GM19468 (cell line): ENCODE measurements at regions not wholly inside any gene's neighbourhood (a gene's known extent, or its start where the extent isn't known, plus 50 kb on each side); places are given as distances from the start of the nearest gene placed in this dataset.

Experiments
- ATAC-seq: cut with Tn5 transposase; IDR thresholded peaks from one replicate; pipeline ENCODE4 v1.9.1; 2021; ENCODE audit warnings: mild to moderate bottlenecking, moderate library complexity, moderate number of reproducible peaks; ENCODE audit not compliant: unreplicated experiment; ENCODE audit errors: extremely low read depth

DNA sequence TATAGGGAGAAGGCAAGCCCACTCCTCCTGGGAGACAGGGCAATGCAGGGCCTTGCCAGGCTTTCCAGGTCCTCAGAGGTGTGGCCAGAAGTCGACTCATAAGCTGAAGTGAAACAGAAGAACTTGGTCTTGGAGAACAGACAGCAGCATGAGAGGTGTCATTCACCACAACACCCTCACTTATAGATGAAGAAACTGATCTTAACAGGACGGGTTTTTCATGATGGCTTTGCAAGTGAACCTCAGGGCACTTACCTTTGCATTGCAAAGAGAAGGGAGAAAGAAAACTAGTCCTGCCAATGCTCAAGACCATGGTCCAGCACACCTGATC lies 198.8 kb downstream of the CYRIA start:
- no peak for ATAC-seq

- ATAC-seq: no peak
These were observed 199.4 kb downstream of the CYRIA start for GRCh38 chr2:16466133-16466820.

GRCh38 chr2:16464641-16465040 lies 201.0 kb downstream of the CYRIA start:
- ATAC-seq: no peak

GRCh38 chr2:16462958-16463357 lies 202.7 kb downstream of the CYRIA start:
- ATAC-seq: no peak

DNA sequence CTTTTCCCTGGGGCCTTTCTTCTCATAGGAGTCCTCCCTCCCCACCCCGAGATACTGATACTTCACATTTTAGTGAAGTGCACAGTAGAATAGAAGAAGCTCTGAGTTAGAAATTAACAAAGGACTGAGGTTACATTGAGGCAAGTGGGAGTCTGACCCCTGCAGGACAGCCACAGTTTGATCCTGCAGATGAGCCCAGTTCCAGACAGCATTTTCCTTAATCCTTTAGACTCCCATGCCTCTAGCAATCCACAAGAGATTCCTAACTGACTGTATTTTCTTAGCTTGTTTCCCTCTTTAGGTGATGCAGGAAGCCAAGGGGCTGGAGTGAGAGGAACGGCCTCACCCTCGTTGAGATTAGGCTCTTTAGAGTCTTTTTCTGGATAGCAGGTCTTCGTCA lies 204.0 kb downstream of the CYRIA start:
- no peak for ATAC-seq

DNA sequence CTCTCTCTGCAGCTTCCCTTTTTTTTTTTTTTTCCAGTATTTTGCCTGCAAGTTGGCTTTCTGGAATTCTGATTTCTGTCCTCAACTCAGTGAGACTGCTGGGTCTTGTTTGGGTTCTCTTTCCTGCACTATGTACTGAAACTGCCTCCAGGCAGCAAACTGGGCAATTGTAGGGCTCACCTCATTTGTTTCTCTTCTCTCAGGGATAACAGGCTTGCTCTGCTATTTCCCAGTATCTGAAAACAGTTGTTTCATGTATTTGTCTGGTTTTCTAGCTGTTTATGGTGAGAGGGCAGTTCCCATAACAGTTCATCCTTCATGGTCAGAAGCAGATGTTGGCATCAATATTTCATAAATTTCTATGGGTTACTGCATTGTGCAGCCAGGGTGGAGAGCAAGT lies 206.0 kb downstream of the CYRIA start:
- no peak for ATAC-seq

DNA sequence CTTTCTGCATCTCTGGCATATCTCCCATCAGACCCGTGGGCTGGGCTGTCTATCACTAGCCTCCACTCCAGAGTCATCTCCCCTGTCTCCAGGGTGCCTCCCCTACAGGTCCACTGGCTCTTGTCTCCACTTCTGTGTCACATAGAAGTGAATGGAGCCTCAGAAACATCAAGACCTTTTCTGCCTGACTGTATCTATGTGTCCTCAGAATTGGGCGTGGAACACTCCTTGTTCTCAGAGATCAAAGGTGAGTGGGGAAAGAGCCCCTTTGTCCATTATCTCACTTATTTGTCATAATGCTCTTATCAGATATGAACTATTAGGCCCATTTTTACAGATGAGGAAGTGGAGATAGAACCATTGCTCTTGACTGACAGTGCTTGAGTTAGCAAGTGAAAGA lies 211.0 kb downstream of the CYRIA start:
- no peak for ATAC-seq

- no peak for ATAC-seq
These were observed 213.5 kb downstream of the CYRIA start for GRCh38 chr2:16452123-16452522.

GRCh38 chr2:16446706-16447105 lies 218.9 kb downstream of the CYRIA start:
- ATAC-seq: no peak

DNA sequence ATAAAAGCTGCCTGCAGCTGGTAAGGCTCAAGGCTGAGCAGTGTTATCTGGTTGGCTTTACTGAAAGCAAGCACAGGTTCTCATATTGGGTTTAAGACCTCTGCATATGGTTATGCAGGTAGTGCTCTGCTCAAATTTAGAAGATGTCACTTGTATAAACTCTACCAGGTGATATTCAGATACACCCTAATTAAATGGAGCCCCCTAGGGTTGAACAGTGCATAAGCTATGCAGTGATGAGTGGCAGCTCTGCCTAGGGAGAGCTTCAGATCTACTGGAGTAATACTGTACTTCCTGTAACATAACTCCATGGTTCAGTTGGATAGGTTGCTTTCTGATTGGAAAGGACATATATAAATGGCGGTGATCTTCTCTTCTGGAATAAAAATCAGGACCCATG lies 222.7 kb downstream of the CYRIA start:
- ATAC-seq: no peak

DNA sequence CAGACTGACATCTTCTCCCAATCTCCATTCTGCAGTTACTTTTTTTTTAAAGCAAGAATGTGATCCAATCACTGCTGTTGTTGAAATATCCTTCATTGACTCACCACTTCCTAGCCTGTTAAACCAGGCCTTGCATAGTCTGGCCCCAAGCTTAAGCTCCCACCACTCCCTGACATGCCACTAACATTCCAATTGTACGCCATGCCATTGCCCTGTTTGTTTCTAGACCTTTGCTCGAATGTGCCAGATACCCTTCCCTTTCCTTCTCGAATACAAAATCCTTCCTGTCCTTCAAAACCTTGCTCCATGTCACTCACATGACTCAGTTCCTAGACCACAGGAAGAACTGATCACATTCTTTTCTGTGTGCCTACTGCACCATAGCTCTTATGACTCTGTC lies 224.2 kb downstream of the CYRIA start:
- ATAC-seq: no peak

DNA sequence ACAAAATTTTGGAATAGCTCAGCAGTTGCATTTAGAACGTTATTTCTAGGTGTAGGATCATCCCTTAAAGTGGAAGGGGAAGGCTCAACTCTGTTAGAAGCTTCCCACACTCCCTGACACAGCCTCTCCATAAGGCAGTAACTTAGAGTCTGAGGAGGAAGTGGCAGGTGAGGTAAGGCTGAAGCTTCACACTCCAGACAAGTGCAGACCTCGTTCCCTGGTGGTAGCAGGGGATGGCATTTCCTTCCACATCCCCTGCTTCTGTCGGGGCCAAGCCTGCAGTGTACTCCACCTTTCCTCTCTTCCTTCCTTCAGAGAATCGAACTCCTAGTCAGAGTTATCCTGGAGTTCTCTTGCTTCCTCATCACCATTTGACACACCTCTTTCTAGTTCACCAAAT lies 224.7 kb downstream of the CYRIA start:
- no peak for ATAC-seq

DNA sequence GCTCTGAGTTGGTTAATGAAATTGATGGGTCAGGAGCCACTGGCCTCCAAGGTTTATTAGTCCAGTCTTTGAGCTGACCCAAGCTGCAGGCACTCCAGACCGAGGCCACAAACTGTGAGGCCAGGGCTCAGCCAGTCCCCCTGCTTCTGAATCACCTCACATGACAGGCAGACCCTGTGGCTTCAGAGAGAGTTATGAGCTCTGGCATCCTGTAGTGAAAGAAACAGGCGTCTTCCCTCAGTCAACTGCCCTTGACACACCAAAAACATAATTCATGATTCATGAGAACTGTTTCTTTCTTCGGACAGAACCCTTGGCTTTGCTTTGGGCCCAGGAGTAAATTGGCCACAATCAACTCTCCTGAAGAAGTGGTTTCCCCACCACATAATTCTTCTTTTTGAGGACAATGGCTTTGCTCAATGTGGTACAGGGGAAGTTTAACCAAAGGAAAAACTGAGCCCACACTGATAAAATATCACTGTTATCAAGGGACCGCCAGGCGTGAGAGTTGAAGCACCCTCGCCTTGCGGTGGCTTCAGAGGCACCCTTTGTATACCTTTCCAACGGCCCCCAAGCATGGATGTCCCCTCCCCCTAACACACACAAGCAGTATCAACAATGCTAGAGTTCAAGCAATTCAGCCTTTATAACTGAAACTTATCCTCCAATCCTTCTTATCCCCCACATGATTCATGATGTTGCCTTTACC lies 226.9 kb downstream of the CYRIA start:
- no peak for ATAC-seq

GRCh38 chr2:16437189-16437588 lies 228.4 kb downstream of the CYRIA start:
- no peak for ATAC-seq

DNA sequence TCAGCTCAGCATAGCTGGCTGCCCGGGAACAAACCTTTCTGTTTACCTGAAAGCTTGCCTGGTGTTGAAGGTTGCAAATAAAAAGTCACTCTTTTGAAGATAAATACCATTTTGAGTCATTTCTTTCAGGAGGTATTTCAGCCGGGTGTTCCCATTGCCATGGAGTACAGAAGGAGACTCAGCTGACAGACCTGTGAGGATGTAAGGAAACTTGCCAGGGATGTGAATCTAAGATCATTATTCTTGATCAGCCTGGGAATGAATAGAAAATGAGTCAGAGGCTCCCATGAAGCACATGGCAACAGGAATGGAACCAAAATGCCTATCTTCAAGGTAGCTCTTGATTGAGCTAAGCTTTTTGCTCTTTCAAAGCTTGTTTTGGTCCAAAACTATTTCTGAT lies 231.2 kb downstream of the CYRIA start:
- ATAC-seq: no peak

DNA sequence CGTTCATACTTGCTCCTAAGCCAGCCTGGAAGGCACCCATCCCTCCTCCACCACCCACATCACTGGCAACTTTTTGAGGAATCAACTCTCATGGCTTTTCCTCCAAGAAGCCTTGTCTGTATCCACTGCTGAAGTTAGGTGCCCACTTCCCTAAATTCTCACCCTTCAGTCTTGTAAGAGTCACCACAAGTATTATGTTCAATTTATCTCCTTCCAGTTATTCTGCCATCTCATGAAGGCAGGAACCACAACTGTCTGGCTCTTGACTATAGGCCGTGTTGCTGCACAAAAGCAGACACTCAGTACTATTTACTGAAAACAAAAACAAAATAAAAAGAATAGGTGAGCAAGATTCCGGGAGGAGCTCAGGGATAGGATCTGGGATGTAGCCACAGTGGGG lies 234.8 kb downstream of the CYRIA start:
- ATAC-seq: no peak

DNA sequence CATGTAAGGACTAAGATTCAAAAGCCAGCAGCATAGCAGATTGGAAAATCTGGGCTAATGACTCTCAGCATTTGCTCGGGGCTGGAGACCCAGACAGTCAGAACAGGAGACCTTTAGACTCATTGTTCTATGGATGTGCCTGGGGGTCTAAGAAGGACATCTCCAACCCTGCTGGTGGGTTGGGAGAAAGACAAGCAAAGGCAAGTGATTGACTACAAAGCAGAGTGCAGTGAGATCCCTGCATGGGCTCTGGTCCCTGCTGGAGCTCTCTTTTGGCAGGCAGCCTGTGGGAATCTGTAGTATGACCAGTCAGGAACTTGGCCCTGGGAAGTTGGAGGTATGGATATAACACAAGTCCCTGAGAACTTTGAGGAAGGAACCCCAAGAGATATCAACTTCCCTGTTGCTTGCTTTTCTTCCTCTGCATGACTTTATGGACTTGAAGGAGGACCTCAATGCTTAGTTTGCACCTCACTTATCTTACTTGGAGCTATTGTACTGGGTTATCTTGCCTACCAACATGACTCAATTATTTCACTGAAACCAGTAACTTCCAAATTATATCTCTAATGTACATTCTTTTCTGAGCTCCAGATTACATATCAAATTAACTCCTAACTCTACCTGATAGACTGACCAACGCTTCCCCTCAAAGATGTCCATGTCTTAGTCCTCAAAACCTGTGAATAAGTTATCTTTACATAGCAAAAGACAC lies 236.0 kb downstream of the CYRIA start:
- no peak for ATAC-seq

GRCh38 chr2:16429002-16429401 lies 236.6 kb downstream of the CYRIA start:
- no peak for ATAC-seq

- ATAC-seq: no peak
These were observed 239.9 kb downstream of the CYRIA start for GRCh38 chr2:16425462-16426336.

GRCh38 chr2:16420421-16420820 lies 245.2 kb downstream of the CYRIA start:
- no peak for ATAC-seq

- ATAC-seq: no peak
These were observed 247.9 kb downstream of the CYRIA start for GRCh38 chr2:16417726-16418125.
